NOMO-1 treated with DMSO at 0.1 percent for 48 hours (cell line): ENCODE measurements at regions not wholly inside any gene's neighbourhood (a gene's known extent, or its start where the extent isn't known, plus 50 kb on each side); places are given as distances from the start of the nearest gene placed in this dataset.
"Not testable (repeated sequence)": the region's sequence is repeated elsewhere in the genome, so short reads cannot be mapped to it uniquely, and the experiment has no call there.

ENCODE experiments used
- DNase-seq: peaks from one replicate; lab custom pipeline; 2025; ENCODE audit not compliant: unreplicated experiment; lab: John Stamatoyannopoulos, UW

GRCh38 chr18:47354061-47354460 is 102.6 kb upstream of the SKOR2 start:
- DNase-seq = not testable (repeated sequence)

DNA sequence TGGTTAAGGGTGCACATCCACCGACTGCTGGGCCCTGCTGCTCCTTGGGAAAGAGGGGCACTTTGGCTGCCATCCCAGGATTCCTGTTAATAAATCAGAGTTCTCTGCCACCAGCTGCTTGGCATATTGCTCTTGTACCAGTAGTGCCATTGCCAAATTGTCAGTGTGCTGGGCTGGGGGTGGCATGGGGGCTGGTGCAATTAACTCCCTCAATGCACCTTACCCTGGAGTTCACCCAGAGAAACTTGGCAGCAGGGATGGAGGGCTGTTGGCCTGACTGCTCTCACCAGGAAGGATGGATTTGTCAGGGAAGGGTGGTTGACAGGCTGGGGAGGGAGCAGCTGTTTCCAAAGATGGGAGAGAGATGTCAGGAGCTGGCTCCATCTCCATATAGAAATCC is 94.6 kb upstream of the SKOR2 start:
- DNase-seq = no peak

DNA sequence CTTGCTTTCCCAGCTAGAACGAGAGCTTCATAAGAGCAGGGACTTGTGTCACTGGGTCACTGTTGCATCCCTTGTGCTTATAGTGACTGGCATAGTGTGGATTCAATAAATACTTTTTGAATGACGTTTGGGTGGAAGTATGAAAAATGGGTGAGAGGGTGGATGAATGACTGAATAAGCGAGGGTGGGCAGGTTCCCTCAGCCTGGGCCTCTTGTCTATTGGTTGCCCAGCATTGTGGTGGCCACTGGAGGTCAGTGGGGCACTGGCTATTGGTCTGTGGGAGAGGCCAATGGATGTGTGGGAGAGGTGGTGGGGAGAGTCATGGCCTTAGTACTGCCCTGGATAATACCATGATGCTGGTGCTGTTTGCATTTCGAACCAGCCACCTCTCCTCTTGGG is 93.8 kb upstream of the SKOR2 start:
- no peak for DNase-seq

GRCh38 chr18:47343291-47343690 is 91.8 kb upstream of the SKOR2 start:
- DNase-seq = no peak

DNA sequence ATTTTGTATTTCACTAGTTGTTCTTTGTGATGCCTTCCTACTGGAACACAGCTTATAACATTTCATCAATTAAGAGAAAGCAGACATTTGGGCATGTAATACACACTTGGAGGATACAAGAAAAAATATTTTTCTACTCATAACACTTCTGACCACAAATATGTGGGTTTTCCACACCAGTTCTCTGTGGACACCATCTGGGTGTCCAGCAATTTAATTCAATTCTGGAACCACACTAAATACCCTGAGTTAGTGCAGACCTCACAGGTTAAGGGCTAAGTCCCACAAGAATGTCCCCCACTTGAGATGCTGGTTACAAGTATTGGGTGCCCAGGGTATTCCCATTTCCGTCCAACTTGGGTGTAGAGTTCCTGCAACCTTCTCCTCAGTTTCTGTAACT is 91.1 kb upstream of the SKOR2 start:
- no peak for DNase-seq

- no peak for DNase-seq
Observed at GRCh38 chr18:47341678-47342077, 90.2 kb upstream of the SKOR2 start.

GRCh38 chr18:47334966-47335365 is 83.5 kb upstream of the SKOR2 start:
- DNase-seq = no peak

GRCh38 chr18:47333926-47334635 is 82.6 kb upstream of the SKOR2 start:
- no peak for DNase-seq

DNA sequence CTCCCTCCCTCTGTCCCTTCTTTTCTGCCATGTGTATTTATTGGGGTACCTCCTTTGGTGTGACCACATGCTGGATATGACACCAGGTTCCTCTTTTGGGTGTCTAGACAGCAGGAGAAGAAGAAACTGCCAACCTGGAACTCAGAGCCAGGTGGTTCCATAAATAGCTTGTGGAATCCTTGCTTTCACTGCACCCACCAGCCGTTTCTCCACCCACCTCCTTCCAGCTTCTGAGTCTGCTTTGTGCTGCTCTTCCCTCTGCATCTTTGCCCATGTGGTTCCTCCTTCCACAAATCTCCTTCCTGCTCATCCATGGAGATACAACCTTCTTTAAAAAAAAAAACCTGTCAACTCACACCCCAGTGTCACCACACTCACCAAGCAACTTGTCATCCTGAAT is 80.2 kb upstream of the SKOR2 start:
- DNase-seq = no peak

- DNase-seq = no peak
Observed at GRCh38 chr18:47331026-47331425, 79.6 kb upstream of the SKOR2 start.

DNA sequence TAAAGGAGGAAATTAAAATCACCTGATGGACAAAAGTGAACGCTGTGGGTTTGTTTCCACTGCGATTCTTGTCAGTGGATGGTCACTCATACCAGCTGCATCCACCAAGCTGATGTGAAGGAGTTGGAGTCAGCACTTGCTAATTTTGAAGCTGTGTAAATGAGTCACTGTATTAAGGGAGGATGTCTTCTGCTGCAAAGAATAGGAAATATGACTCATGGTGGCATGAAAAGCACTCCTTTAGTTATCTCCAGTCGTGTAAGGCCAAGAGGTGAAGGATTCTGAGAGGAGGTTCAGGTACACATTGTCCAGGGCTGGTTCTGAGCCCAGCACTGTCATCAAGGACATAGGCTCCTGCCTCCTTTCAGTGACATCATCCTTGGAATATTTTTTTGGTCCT is 71.7 kb upstream of the SKOR2 start:
- no peak for DNase-seq

DNA sequence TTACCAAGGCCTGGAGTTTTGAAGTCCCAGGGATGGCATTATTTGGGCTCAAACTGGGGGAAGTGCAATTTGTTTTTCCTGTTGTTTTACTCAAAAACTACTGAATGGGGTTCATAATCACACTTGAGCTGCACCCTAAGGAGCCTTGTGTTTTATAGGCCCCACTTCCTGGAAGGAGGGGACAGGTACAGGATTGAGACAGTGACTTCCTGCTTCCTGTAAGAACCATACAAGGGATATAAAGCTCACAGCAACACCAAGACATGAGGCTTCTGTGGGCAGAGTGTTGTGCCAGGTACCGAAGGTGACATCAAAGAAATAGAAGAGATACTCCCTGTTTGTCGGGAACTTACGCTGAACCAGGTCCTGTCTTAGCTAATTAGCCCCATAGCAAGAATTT is 70.4 kb upstream of the SKOR2 start:
- DNase-seq = no peak

- DNase-seq = no peak
Observed at GRCh38 chr18:47317824-47318508, 66.5 kb upstream of the SKOR2 start.

- no peak for DNase-seq
Observed at GRCh38 chr18:47316924-47317323, 65.5 kb upstream of the SKOR2 start.

GRCh38 chr18:47313901-47314300 is 62.4 kb upstream of the SKOR2 start:
- no peak for DNase-seq

GRCh38 chr18:47311585-47311984 is 60.1 kb upstream of the SKOR2 start:
- DNase-seq = no peak
